H9 (cell line): ENCODE measurements at regions not wholly inside any gene's neighbourhood (a gene's known extent, or its start where the extent isn't known, plus 50 kb on each side); places are given as distances from the start of the nearest gene placed in this dataset.

ENCODE experiments used
- DNase-seq: peaks from one replicate; pipeline ENCODE4 v3.0.0-alpha.2; 2017
- H2AFZ ChIP-seq: one replicate; pipeline ENCODE4 v1.6.1; 2013; ENCODE audit warnings: mild to moderate bottlenecking, low read length, control low read depth, moderate library complexity
- H2AK5ac ChIP-seq: 2 replicates; pipeline ENCODE4 v1.6.1; 2013; ENCODE audit warnings: low read length, control low read depth, mixed read lengths; ENCODE audit not compliant: insufficient read length
- H2BK120ac ChIP-seq: one replicate; pipeline ENCODE4 v1.6.1; 2013; ENCODE audit warnings: low read depth, mild to moderate bottlenecking, low read length, control low read depth, inconsistent platforms; ENCODE audit not compliant: poor library complexity, severe bottlenecking
- H2BK12ac ChIP-seq: 2 replicates; pipeline ENCODE4 v1.6.1; 2013; ENCODE audit warnings: low read length, control low read depth, mixed read lengths, low read depth; ENCODE audit not compliant: insufficient read length
- H2BK15ac ChIP-seq: 2 replicates; pipeline ENCODE4 v1.6.1; 2013; ENCODE audit warnings: low read depth, low read length, control low read depth
- H2BK20ac ChIP-seq: one replicate; pipeline ENCODE4 v1.6.1; 2013; ENCODE audit warnings: low read depth, mild to moderate bottlenecking, low read length, control low read depth, inconsistent platforms; ENCODE audit not compliant: poor library complexity, severe bottlenecking
- H2BK5ac ChIP-seq: 2 replicates; pipeline ENCODE4 v1.6.1; 2013; ENCODE audit warnings: low read length, control low read depth, mixed read lengths; ENCODE audit not compliant: insufficient read length
- H3K14ac ChIP-seq: 2 replicates; pipeline ENCODE4 v1.6.1; 2013; ENCODE audit warnings: low read length, control low read depth; ENCODE audit not compliant: insufficient read depth
- H3K18ac ChIP-seq: 2 replicates; pipeline ENCODE4 v1.6.1; 2013; ENCODE audit warnings: low read depth, mild to moderate bottlenecking, mixed read lengths, low read length, control low read depth; ENCODE audit not compliant: insufficient read length
- H3K23ac ChIP-seq: 2 replicates; pipeline ENCODE4 v1.6.1; 2013; ENCODE audit warnings: low read length, control low read depth, mixed read lengths, low read depth; ENCODE audit not compliant: insufficient read length
- H3K23me2 ChIP-seq: 2 replicates; pipeline ENCODE4 v1.6.1; 2013; ENCODE audit warnings: low read depth, mild to moderate bottlenecking, mixed read lengths, low read length, control low read depth; ENCODE audit not compliant: insufficient read length, poor library complexity, severe bottlenecking
- H3K27ac ChIP-seq: 2 replicates; pipeline ENCODE4 v1.5.1; 2013; ENCODE audit warnings: low read length, control low read depth, mixed read lengths, low read depth; ENCODE audit not compliant: insufficient read length
- H3K27me3 ChIP-seq: 2 replicates; pipeline ENCODE4 v1.6.1; 2013; ENCODE audit warnings: low read length, control low read depth, inconsistent platforms; ENCODE audit not compliant: insufficient read depth
- H3K4ac ChIP-seq: 2 replicates; pipeline ENCODE4 v1.6.1; 2013; ENCODE audit warnings: low read depth, mild to moderate bottlenecking, control low read depth, inconsistent platforms, low read length, moderate library complexity
- H3K4me1 ChIP-seq: 2 replicates; pipeline ENCODE4 v1.6.1; 2013; ENCODE audit warnings: low read length, control low read depth, inconsistent platforms; ENCODE audit not compliant: insufficient read depth
- H3K4me2 ChIP-seq: 2 replicates; pipeline ENCODE4 v1.6.1; 2013; ENCODE audit warnings: low read length, control low read depth, mixed read lengths; ENCODE audit not compliant: insufficient read length, insufficient read depth
- H3K56ac ChIP-seq: 2 replicates; pipeline ENCODE4 v1.6.1; 2013; ENCODE audit warnings: low read depth, mild to moderate bottlenecking, mixed read lengths, low read length, control low read depth; ENCODE audit not compliant: insufficient read length
- H3K79me1 ChIP-seq: 2 replicates; pipeline ENCODE4 v1.6.1; 2013; ENCODE audit warnings: low read depth, mild to moderate bottlenecking, moderate library complexity, low read length, control low read depth, inconsistent platforms; ENCODE audit not compliant: insufficient read depth, poor library complexity, severe bottlenecking
- H3K79me2 ChIP-seq: 2 replicates; pipeline ENCODE4 v1.6.1; 2013; ENCODE audit warnings: low read length, control low read depth, inconsistent platforms; ENCODE audit not compliant: insufficient read depth
- H3K9ac ChIP-seq: 2 replicates; pipeline ENCODE4 v1.6.1; 2013; ENCODE audit warnings: low read length, control low read depth, mixed read lengths; ENCODE audit not compliant: insufficient read length; ENCODE audit errors: extremely low read depth
- H3K9me3 ChIP-seq: one replicate; pipeline ENCODE4 v1.6.1; 2013; ENCODE audit warnings: low read depth, low read length, inconsistent platforms; ENCODE audit not compliant: control insufficient read depth
- H3T11ph ChIP-seq: one replicate; pipeline ENCODE4 v1.6.1; 2013; ENCODE audit warnings: mild to moderate bottlenecking, low read length, control low read depth, inconsistent platforms
- H4K20me1 ChIP-seq: one replicate; pipeline ENCODE4 v1.6.1; 2013; ENCODE audit not compliant: control insufficient read depth, insufficient read length, insufficient read depth
- H4K5ac ChIP-seq: 2 replicates; pipeline ENCODE4 v1.6.1; 2013; ENCODE audit warnings: low read depth, mild to moderate bottlenecking, mixed read lengths, low read length, control low read depth; ENCODE audit not compliant: insufficient read length
- H4K8ac ChIP-seq: replicated peaks from 2 replicates; pipeline ENCODE4 v1.6.1; 2013; ENCODE audit warnings: low read length, control low read depth, mixed read lengths, low read depth; ENCODE audit not compliant: insufficient read length
- H4K91ac ChIP-seq: 2 replicates; pipeline ENCODE4 v1.6.1; 2013; ENCODE audit warnings: low read depth, mild to moderate bottlenecking, moderate library complexity, mixed read lengths, low read length, control low read depth; ENCODE audit not compliant: insufficient read length
- H3K27ac Mint-ChIP-seq, 3 experiments: 2 replicates in 2 of 3; 3 replicates in 1 of 3; pipeline ENCODE4 v1.8.0; 2020 to 2021; ENCODE audit warnings: mixed read lengths in 3 of 3, mild to moderate bottlenecking in 1 of 3, moderate library complexity in 1 of 3
- H3K27me3 Mint-ChIP-seq: 2 replicates; pipeline ENCODE4 v1.8.0; 2021; ENCODE audit warnings: low read depth, mild to moderate bottlenecking, moderate library complexity, mixed read lengths
- H3K36me3 Mint-ChIP-seq, 3 experiments: 2 replicates in 2 of 3; 3 replicates in 1 of 3; pipeline ENCODE4 v1.8.0; 2020 to 2021; ENCODE audit warnings: low read depth in 3 of 3, mixed read lengths in 3 of 3; ENCODE audit not compliant: insufficient read depth in 1 of 3
- H3K4me1 Mint-ChIP-seq, 2 experiments: 2 replicates each; pipeline ENCODE4 v1.8.0; 2020; ENCODE audit warnings: mixed read lengths in 2 of 2
- H3K4me3 Mint-ChIP-seq, 2 experiments: 2 replicates in 1 of 2; 3 replicates in 1 of 2; pipeline ENCODE4 v1.8.0; 2020 to 2021; ENCODE audit warnings: mild to moderate bottlenecking in 2 of 2, mixed read lengths in 2 of 2, moderate library complexity in 1 of 2
- H3K9me3 Mint-ChIP-seq, 2 experiments: 2 replicates in 1 of 2; 3 replicates in 1 of 2; pipeline ENCODE4 v1.8.0; 2020; ENCODE audit warnings: mild to moderate bottlenecking in 2 of 2, mixed read lengths in 2 of 2, moderate library complexity in 1 of 2
- WGBS: extraction: QIAGEN DNeasy Blood & Tissue Kit; methylation state at CpG from one replicate; pipeline ENCODE4 v1.1.7; 2013; ENCODE audit warnings: missing lambda C conversion rate, low lambda C conversion rate, mixed read lengths; ENCODE audit not compliant: insufficient read length; ENCODE audit errors: extremely low coverage; 5-methylcytosine and 5-hydroxymethylcytosine counted together
- TF ChIP-seq, protein P1 (sequence below): fragments of 200-600 bp; sonication (generic); conservative IDR thresholded peaks from 3 replicates; pipeline ENCODE4 v1.8.0; 2021; ENCODE audit warnings: antibody characterized with exemption, mild to moderate bottlenecking

DNA sequence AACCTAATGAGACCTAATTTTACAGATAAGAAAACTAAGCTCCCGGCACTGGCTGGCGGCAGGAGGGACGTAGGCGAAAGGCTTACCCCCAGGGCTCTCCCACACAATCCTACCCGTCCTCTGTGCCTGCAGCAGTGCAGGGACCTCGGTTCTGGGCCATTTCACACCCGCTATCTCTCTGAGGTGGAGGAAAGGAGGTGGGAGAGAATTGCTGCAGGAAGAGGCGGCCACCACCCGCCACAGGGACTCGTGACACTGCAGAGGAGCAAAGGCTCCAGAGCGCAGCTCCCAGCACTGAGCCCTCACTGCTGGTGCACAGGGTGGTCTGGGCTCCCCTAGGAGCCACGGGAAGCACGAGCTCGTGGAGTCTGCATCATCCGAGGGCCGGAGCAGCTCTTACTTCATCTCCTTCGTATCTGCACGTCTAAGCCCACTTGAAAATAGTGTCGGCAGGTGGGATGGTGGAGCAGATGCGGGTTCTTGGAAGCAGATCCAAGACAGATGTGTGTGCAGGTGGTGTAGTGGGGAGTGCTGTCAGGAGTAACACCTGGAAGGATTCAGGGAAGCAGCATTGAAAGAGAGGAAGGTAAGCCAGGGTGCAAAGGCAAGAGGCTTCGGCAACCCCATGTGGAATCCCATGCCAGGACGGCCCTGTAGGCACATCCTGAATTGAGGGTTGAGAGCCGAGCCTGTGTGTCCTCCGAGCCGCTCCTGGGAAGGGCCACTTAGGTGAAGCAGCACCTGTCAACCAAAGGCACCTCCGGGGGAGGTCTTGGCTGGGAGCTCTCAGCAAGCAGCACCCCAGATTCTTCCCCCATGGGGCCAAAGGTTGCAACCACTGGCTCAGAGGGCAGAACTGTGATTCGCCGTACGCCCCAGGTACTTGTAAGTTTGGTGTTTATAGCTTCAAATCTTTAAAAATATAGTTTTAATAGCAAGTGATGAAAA lies 115.8 kb upstream of the SPACA7 start:
- H3K9me3 ChIP-seq, result no peaks in the 10 kb centered on the region
- Mint-ChIP-seq H3K4me3 (no peak overlapping the region), H3K27me3 (peaks cover 35% of the 10 kb centered on the region), H3K4me1 (peaks cover 3 to 5% of the 10 kb centered on the region in 2 experiments; a peak in 1 of 4 replicates), H3K27ac (no peak overlapping the region), H3K36me3 (no peaks in the 10 kb centered on the region), H3K9me3 (no peaks in the 10 kb centered on the region)
- no peak overlapping the region for H2BK15ac ChIP-seq
- no peak overlapping the region for H3K9ac ChIP-seq
- H4K91ac ChIP-seq, result no peak overlapping the region
- no peak overlapping the region for H3K4me2 ChIP-seq
- no peak overlapping the region for H3K23ac ChIP-seq
- no peaks in the 10 kb centered on the region for H3K27me3 ChIP-seq
- no peak overlapping the region for H3K4ac ChIP-seq
- H2BK5ac ChIP-seq, result no peak overlapping the region
- no peak overlapping the region for H4K8ac ChIP-seq
- H2BK12ac ChIP-seq, result no peak overlapping the region
- H3K27ac ChIP-seq, result no peak overlapping the region
- no peaks in the 10 kb centered on the region for H4K20me1 ChIP-seq
- no peak overlapping the region for H4K5ac ChIP-seq
- H3K14ac ChIP-seq, result no peak overlapping the region
- H3K18ac ChIP-seq, result no peak overlapping the region
- no peak overlapping the region for H2BK20ac ChIP-seq
- no peaks in the 10 kb centered on the region for H3K79me1 ChIP-seq
- WGBS, result no CpG with 5 or more reads among the region's 29 CpGs
- no peak overlapping the region for H2BK120ac ChIP-seq
- H3K56ac ChIP-seq, result no peak overlapping the region
- TF ChIP-seq, protein P1, sequence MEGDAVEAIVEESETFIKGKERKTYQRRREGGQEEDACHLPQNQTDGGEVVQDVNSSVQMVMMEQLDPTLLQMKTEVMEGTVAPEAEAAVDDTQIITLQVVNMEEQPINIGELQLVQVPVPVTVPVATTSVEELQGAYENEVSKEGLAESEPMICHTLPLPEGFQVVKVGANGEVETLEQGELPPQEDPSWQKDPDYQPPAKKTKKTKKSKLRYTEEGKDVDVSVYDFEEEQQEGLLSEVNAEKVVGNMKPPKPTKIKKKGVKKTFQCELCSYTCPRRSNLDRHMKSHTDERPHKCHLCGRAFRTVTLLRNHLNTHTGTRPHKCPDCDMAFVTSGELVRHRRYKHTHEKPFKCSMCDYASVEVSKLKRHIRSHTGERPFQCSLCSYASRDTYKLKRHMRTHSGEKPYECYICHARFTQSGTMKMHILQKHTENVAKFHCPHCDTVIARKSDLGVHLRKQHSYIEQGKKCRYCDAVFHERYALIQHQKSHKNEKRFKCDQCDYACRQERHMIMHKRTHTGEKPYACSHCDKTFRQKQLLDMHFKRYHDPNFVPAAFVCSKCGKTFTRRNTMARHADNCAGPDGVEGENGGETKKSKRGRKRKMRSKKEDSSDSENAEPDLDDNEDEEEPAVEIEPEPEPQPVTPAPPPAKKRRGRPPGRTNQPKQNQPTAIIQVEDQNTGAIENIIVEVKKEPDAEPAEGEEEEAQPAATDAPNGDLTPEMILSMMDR, result no peak
- no peak overlapping the region for H3T11ph ChIP-seq
- H3K23me2 ChIP-seq, result no peaks in the 10 kb centered on the region
- no peak for DNase-seq
- no peaks in the 10 kb centered on the region for H3K79me2 ChIP-seq
- no peak overlapping the region for H2AFZ ChIP-seq
- H3K4me1 ChIP-seq, result no peaks in the 10 kb centered on the region
- no peak overlapping the region for H2AK5ac ChIP-seq
